Muscle of leg (tissue), 3 donors: ENCODE measurements at regions not wholly inside any gene's neighbourhood (a gene's known extent, or its start where the extent isn't known, plus 50 kb on each side); places are given as distances from the start of the nearest gene placed in this dataset.
A peak's percentile ranks its signal among the peaks of the same experiment; 100 is the strongest.
"Not testable (repeated sequence)": the region's sequence is repeated elsewhere in the genome, so short reads cannot be mapped to it uniquely, and the experiment has no call there.

Source experiments
- DNase-seq: peaks from one replicate; pipeline ENCODE4 v3.0.0; 2013
- H3K27ac ChIP-seq: one replicate; pipeline ENCODE4 v1.5.1; 2013; ENCODE audit warnings: mild to moderate bottlenecking, low read length, control low read depth
- H3K27me3 ChIP-seq: one replicate; pipeline ENCODE4 v1.6.1; 2013; ENCODE audit warnings: low read length; ENCODE audit not compliant: control insufficient read depth, insufficient read depth
- H3K36me3 ChIP-seq: one replicate; pipeline ENCODE4 v1.6.1; 2013; ENCODE audit warnings: low read length; ENCODE audit not compliant: control insufficient read depth, insufficient read depth
- H3K4me1 ChIP-seq: one replicate; pipeline ENCODE4 v1.6.1; 2013; ENCODE audit warnings: low read length; ENCODE audit not compliant: control insufficient read depth, insufficient read depth
- H3K4me3 ChIP-seq: one replicate; pipeline ENCODE4 v1.5.1; 2013; ENCODE audit warnings: low read length, control low read depth
- H3K9me3 ChIP-seq: replicated peaks from 2 replicates; pipeline ENCODE4 v1.6.1; 2013; ENCODE audit warnings: low read depth, low read length; ENCODE audit not compliant: control insufficient read depth
- WGBS: methylation state at CpG from one replicate; pipeline ENCODE4 v1.1.5; 2013; ENCODE audit warnings: missing lambda C conversion rate; ENCODE audit not compliant: insufficient coverage; 5-methylcytosine and 5-hydroxymethylcytosine counted together

DNA sequence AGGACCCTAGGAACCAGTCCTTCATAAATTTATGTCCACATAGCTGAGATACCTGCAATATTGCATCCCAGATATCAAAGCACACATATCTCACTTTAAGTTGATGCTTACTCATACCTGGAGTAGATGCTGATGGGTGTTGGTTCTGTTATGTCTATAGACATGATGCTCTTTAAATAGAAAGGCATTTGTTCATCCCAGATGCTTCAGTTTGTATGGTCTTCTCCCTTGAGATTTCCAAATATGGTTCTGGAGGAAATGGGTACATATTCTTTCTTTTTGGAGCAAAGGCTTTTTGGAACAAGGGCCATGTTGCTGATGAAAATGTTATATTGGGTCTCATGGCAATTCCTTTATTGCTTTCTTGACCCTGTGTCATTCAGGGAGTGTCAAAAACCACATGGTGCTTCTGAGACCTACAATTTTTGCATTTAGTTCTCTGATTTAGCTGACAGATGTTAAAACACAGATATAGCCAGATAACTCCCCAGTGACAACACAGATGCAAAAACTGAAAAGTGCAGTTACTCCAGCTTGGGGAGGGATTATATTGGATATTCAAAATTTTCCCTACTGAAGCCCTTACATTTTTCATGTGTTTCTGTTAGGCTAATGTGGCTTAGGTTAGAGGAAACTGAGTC lies 211.4 kb downstream of the KCNRG start:
- peak; percentile 94 for DNase-seq
- H3K4me3 ChIP-seq = no peak overlapping the region
- no peaks in the 10 kb centered on the region for H3K36me3 ChIP-seq
- H3K9me3 ChIP-seq = no peaks in the 10 kb centered on the region
- H3K27ac ChIP-seq = no peak overlapping the region
- H3K4me1 ChIP-seq = peaks cover 12% of the 10 kb centered on the region
- no peaks in the 10 kb centered on the region for H3K27me3 ChIP-seq

DNA sequence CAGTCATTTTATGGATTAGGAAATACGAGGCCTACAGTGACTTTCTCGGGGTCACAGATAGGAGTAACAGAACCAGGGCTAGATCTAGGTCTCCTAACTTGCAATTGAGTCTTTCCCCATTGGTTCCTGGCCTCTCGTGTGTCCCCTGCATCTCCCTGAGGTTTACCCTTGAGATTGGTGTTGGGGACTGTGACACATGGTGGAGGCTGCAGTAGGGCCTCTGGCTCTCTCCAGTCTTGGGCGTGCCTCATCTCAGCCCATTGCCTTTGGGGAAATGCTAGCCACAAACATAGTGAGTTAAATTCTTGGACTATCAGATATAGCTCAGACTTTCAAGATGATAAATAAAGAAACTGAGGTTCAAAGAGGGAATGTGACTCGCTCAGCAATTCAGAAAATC lies 212.1 kb downstream of the KCNRG start:
- Histone ChIP-seq H3K27ac (no peak overlapping the region), H3K9me3 (no peaks in the 10 kb centered on the region), H3K36me3 (no peaks in the 10 kb centered on the region), H3K4me1 (peaks cover 12% of the 10 kb centered on the region), H3K27me3 (no peaks in the 10 kb centered on the region), H3K4me3 (no peak overlapping the region)
- 69% methylated on average over 3 of the region's 5 CpGs for WGBS
- no peak for DNase-seq

DNA sequence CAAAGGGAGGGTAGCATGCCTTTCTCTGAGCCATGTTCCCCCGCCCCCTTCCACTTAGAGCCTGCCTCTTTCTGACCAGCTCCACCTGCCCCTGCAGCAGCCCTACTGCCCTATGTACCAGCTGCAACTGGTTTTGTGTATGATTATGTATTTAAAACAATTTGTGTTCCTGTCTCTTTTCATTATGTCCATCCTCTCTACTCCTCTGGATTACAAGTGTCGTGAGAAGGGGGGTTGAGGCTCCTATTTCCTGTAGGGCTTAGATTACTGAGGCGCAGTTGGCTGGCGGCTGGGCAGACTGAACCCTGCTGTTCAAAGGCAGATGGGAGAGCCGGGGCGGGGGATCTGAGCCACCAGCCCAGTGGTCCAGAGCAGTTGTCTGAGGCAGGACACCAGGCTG lies 213.3 kb downstream of the KCNRG start:
- Histone ChIP-seq H3K4me3 (no peak overlapping the region), H3K27me3 (no peaks in the 10 kb centered on the region), H3K9me3 (peaks cover under 1% of the 10 kb centered on the region), H3K4me1 (peaks cover 4% of the 10 kb centered on the region), H3K36me3 (no peaks in the 10 kb centered on the region), H3K27ac (no peak overlapping the region)
- WGBS = 76% methylated on average over 5 of the region's 6 CpGs
- DNase-seq = no peak

DNA sequence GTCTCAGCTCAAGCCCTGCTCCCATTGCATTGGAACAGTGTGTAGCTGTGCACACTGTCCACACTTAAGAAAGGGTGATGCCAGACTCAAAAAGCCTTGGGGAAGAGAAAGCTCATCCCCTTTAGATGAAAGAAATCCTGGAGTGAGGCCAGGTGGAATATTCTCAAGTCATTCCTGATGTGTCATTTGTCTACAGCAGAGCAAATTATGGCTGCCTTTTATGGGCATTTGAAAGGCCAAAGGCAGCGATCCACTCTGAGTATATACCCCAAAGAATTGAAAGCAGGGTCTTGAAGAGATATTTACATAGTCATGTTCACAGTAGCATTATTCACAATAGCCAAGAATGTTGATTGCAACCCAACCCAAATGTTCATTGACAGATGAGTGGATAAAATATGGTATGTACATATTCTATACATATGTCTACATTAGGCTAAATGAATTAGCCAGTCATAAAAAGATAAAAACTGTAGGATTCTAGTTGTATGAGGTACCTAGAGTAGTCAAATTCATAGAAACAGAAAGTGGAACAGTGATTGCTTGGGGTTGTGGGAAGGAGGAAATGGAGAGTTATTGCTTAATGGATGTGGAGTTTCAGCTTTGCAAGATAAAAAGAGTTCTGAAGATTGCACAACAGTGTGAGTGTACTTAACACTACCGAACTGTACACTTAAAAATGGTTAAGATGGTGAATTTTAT lies 214.9 kb downstream of the KCNRG start:
- Histone ChIP-seq H3K36me3 (no peaks in the 10 kb centered on the region), H3K9me3 (peaks cover 2% of the 10 kb centered on the region), H3K27me3 (no peaks in the 10 kb centered on the region), H3K4me3 (no peak overlapping the region), H3K27ac (no peak overlapping the region), H3K4me1 (peaks cover 4% of the 10 kb centered on the region)
- 57% methylated on average over 1 of the region's 2 CpGs for WGBS
- peak; percentile 44 for DNase-seq

DNA sequence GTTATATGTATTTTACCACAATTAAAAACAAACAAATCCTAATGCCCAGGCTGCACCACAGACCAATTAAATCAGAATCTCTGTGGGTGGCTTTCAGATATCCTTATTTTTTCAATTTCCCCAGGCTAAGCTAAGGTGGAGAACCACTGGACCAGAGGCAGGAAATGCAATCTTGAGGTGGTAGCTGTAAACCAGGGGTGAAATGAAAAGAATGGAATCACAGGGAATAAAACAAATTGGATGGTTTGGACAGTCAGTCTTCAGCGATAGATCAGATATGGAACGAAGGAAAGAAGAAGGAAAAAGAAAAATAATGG lies 215.4 kb downstream of the KCNRG start:
- no peak for DNase-seq
- peaks cover 2% of the 10 kb centered on the region for H3K9me3 ChIP-seq
- H3K27me3 ChIP-seq = no peaks in the 10 kb centered on the region
- H3K4me1 ChIP-seq = peaks cover 4% of the 10 kb centered on the region
- H3K27ac ChIP-seq = no peak overlapping the region
- no peaks in the 10 kb centered on the region for H3K36me3 ChIP-seq
- no peak overlapping the region for H3K4me3 ChIP-seq
- WGBS = 100% methylated on average over 2 of the region's 2 CpGs

DNA sequence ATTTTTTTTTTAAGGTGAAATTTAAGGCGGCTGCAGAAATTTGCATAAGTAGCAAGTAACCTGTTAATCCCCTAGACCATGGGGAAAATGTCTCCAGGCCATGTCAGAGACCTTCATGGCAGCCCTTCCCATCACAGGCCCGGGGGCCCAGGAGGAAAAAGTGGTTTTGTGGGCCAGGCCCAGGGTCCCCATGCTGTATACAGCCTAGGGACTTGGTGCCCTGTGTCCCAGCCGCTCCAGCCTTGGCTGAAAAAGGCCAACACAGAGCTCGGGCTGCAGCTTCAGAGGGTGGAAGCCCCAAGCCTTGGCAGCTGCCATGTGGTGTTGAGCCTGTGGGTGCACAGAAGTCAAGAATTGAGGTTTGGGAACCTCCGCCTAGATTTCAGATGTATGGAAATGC lies 218.3 kb downstream of the KCNRG start:
- H3K9me3 ChIP-seq, H3K27ac ChIP-seq, H3K4me1 ChIP-seq, H3K27me3 ChIP-seq, DNase-seq, H3K36me3 ChIP-seq, H3K4me3 ChIP-seq: not testable (repeated sequence)
- WGBS = 93% methylated on average over 4 of the region's 5 CpGs

DNA sequence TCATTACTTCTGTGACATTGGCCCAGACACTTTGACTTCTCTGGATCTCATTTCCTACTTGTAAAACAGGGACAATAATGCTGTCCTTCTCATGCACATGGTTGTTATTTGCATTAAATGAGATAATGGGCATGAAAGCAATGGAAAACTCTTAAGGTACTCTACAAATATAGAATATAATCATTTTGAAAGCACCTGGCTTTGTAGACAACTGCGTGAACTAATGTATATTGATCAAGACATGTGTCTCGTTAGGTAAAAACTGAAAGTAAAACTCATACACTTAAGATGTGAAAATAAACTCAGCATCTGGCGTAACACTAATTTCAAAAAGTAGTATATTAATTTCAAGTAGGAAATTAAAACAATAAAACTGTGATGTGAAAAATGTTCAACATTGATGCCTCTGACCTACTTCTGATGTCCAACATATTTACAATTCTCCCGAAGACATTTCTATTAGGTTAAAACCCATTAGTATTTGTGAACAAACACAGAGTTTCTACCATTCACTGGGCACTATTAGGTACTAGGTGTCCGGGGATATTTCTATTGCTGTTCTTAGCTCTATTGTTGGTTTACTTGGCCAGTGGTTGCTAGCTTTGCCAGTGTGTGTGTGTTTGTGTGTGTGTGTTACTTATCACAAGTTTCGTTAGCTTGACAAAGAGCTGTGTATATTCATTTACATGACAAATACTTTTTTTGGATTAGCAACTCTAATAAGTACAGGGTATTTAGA lies 220.5 kb downstream of the KCNRG start:
- peaks cover 2% of the 10 kb centered on the region for H3K9me3 ChIP-seq
- no peak overlapping the region for H3K4me3 ChIP-seq
- WGBS = no CpG with 5 or more reads among the region's 6 CpGs
- DNase-seq = no peak
- no peak overlapping the region for H3K27ac ChIP-seq
- H3K4me1 ChIP-seq = peaks cover 6% of the 10 kb centered on the region
- no peaks in the 10 kb centered on the region for H3K36me3 ChIP-seq
- no peaks in the 10 kb centered on the region for H3K27me3 ChIP-seq

DNA sequence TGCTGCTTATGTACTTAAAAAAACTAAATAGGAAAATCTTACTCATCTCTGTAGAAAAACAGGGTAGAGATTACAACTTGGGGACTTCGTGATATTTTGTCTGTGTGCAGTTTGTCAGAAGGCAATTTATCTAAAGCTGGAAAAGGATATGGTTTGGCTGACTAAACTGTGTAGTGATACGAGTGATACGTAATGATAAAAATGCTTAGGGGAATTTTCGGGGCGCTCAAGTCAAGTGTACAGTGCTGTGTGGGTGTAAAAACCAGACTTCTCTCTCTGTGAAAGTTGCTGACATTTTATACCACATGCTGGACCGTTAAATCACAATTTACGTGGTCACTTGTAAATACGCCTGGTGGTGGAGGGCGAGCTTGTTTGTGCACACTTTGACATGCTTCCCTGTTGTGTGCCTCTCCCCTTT lies 221.7 kb downstream of the KCNRG start:
- Histone ChIP-seq H3K4me3 (no peak overlapping the region), H3K27me3 (no peaks in the 10 kb centered on the region), H3K36me3 (no peaks in the 10 kb centered on the region), H3K27ac (no peak overlapping the region), H3K9me3 (peaks cover 2% of the 10 kb centered on the region), H3K4me1 (peaks cover 6% of the 10 kb centered on the region)
- peak; percentile 69 for DNase-seq
- WGBS = 25% methylated on average over 5 of the region's 9 CpGs

DNA sequence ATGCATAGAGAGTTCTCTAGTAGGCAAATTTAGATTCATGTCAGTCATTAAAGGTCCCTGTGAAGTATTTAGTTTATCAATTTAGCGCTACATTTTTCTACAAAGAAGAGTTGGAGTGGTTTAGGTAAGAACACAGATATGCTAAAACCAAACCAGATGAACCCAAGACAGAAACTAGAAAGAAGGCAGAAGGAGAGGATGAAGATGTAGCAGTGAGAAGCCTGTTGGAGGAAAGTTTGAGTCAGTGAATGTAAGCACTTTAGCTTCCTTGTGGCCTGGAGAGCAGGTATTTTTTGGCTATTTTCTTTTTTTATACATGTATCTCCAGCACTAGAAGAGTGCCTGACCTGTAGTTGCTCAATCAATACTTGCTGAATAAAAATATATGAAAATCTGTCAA lies 223.7 kb downstream of the KCNRG start:
- no peak overlapping the region for H3K4me3 ChIP-seq

DNA sequence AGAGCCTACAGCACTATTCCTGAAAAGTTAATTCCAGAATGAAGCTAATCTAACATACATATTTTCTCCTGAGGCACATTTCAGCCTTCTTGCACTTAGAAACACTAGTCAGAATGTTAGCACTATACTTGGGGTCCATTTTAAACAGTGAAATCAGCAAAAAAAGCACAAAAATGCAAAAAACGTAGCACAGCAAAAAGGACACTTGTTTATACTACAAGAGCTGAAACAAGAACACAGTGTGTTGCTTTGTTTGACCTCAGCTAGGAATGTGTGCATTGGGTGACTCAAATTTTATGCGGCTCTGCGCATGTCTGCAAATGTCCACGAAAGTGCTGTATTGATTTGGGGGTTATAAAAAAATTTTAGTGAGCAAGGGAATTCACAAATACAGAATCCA lies 226.2 kb downstream of the KCNRG start:
- Histone ChIP-seq H3K27me3 (no peaks in the 10 kb centered on the region), H3K36me3 (no peaks in the 10 kb centered on the region), H3K9me3 (no peaks in the 10 kb centered on the region), H3K4me1 (peaks cover 11% of the 10 kb centered on the region), H3K4me3 (no peak overlapping the region), H3K27ac (no peak overlapping the region)
- 80% methylated on average over 1 of the region's 4 CpGs for WGBS
- DNase-seq = no peak

More for the DNA sequence above, 223.7 kb downstream of the KCNRG start:
- Histone ChIP-seq H3K9me3 (no peaks in the 10 kb centered on the region), H3K27me3 (no peaks in the 10 kb centered on the region), H3K27ac (no peak overlapping the region), H3K36me3 (no peaks in the 10 kb centered on the region), H3K4me1 (peaks cover 8% of the 10 kb centered on the region)
- no CpG with 5 or more reads among the region's 1 CpG for WGBS
- DNase-seq = no peak
